Kidney (tissue), 13 donors: ENCODE measurements at regions not wholly inside any gene's neighbourhood (a gene's known extent, or its start where the extent isn't known, plus 50 kb on each side); places are given as distances from the start of the nearest gene placed in this dataset.

Source experiments
- DNase-seq, 5 donors: peaks; one replicate each; pipeline ENCODE4 v3.0.0-alpha.2; 2013 to 2020
- FAIRE-seq: peaks from 2 replicates; lab custom pipeline; 2012; peaks lifted over from hg19 to GRCh38; lab: Jason Lieb, UNC
- H3K27ac ChIP-seq, 2 donors: one replicate each; pipeline ENCODE4 v1.7.0; 2013; ENCODE audit warnings: low read depth in 2 of 2, low read length in 2 of 2, inconsistent platforms in 1 of 2
- H3K27me3 ChIP-seq: one replicate; pipeline ENCODE4 v1.7.1; 2013; ENCODE audit warnings: low read length, inconsistent platforms; ENCODE audit not compliant: control insufficient read depth, insufficient read depth
- H3K36me3 ChIP-seq, 3 donors: one replicate each; pipeline versions ENCODE4 v1.7.0 to v1.7.1; 2013; ENCODE audit warnings: low read length in 3 of 3, control low read depth in 1 of 3, inconsistent platforms in 1 of 3; ENCODE audit not compliant: insufficient read depth in 3 of 3, control insufficient read depth in 2 of 3
- H3K4me1 ChIP-seq, 3 donors: one replicate each; pipeline versions ENCODE4 v1.7.0 to v1.7.1; 2013; ENCODE audit warnings: low read length in 3 of 3, inconsistent platforms in 1 of 3, low read depth in 1 of 3; ENCODE audit not compliant: control insufficient read depth in 2 of 3, insufficient read depth in 2 of 3
- H3K4me3 ChIP-seq, 3 donors: one replicate each; pipeline versions ENCODE4 v1.7.0 to v1.8.1; 2013; ENCODE audit warnings: low read length in 3 of 3, control low read depth in 1 of 3, inconsistent platforms in 1 of 3
- H3K9ac ChIP-seq, 3 donors: one replicate each; pipeline versions ENCODE4 v1.7.0 to v1.7.1; 2013; ENCODE audit warnings: low read length in 3 of 3, control low read depth in 1 of 3, inconsistent platforms in 1 of 3
- H3K9me3 ChIP-seq, 3 donors: one replicate each; pipeline versions ENCODE4 v1.7.0 to v1.7.1; 2013; ENCODE audit warnings: low read length in 3 of 3, control low read depth in 1 of 3, inconsistent platforms in 1 of 3; ENCODE audit not compliant: control insufficient read depth in 2 of 3, insufficient read depth in 1 of 3
- CTCF ChIP-seq: IDR thresholded peaks from 3 replicates; pipeline ENCODE4 v1.5.1; 2012; ENCODE audit warnings: mild to moderate bottlenecking, moderate library complexity, borderline replicate concordance; ENCODE audit not compliant: insufficient read depth; ENCODE audit errors: extremely low read depth
- intact Hi-C: fragments of 100-400 bp; cut with DNase I; formaldehyde crosslinking; loops from one replicate; pipeline ENCODE4 v1.11.1; 2022
- donor health status: control.
- donor health status: control.
- donor health status: control.
- donor health status: control.
- donor health status: control.
- donor health status: DM: yes; HTN: yes; CAD: no.
- donor health status: Normal renal cell carcinoma (clear cell type).

- H3K4me1 ChIP-seq: no peaks in the 10 kb centered on the region
- no peaks in the 10 kb centered on the region for H3K9me3 ChIP-seq
- no peaks in the 10 kb centered on the region for H3K36me3 ChIP-seq
- no peak overlapping the region for H3K27ac ChIP-seq
- no peak for TF ChIP-seq CTCF
- intact Hi-C loops: no loop called here
- no peak for DNase-seq
- no peak overlapping the region for H3K9ac ChIP-seq
- no peaks in the 10 kb centered on the region for H3K27me3 ChIP-seq
- no peak overlapping the region for H3K4me3 ChIP-seq
- FAIRE-seq: no peak
Measured at GRCh38 chr18:34097312-34097711, 127.4 kb downstream of the NOL4 start.

- Histone ChIP-seq H3K9me3 (no peaks in the 10 kb centered on the region), H3K27me3 (no peaks in the 10 kb centered on the region), H3K27ac (no peak overlapping the region), H3K4me1 (no peaks in the 10 kb centered on the region), H3K36me3 (no peaks in the 10 kb centered on the region), H3K9ac (no peak overlapping the region), H3K4me3 (no peak overlapping the region)
- FAIRE-seq (no peak), DNase-seq (no peak)
- intact Hi-C loops: no loop called here
- TF ChIP-seq CTCF: no peak
Measured at GRCh38 chr18:34094148-34094547, 130.6 kb downstream of the NOL4 start.

- H3K27me3 ChIP-seq: no peaks in the 10 kb centered on the region
- no peak overlapping the region for H3K27ac ChIP-seq
- H3K9ac ChIP-seq: no peak overlapping the region
- H3K4me3 ChIP-seq: no peak overlapping the region
- H3K36me3 ChIP-seq: no peaks in the 10 kb centered on the region
- H3K4me1 ChIP-seq: no peaks in the 10 kb centered on the region
- no peak for TF ChIP-seq CTCF
- FAIRE-seq (no peak), DNase-seq (no peak)
- no peaks in the 10 kb centered on the region for H3K9me3 ChIP-seq
- intact Hi-C loops: no loop called here
Measured at GRCh38 chr18:34092796-34093195, 131.9 kb downstream of the NOL4 start.

- no peak for FAIRE-seq
- TF ChIP-seq CTCF: no peak
Measured at GRCh38 chr18:34086370-34086769, 138.3 kb downstream of the NOL4 start.

More at GRCh38 chr18:34086370-34086769, 138.3 kb downstream of the NOL4 start:
- Histone ChIP-seq H3K4me3 (no peak overlapping the region), H3K27ac (no peak overlapping the region), H3K4me1 (no peaks in the 10 kb centered on the region), H3K27me3 (no peaks in the 10 kb centered on the region), H3K36me3 (no peaks in the 10 kb centered on the region), H3K9ac (no peak overlapping the region), H3K9me3 (no peaks in the 10 kb centered on the region)
- DNase-seq: no peak
- intact Hi-C loops: no loop called here
